Stimulated activated CD4-positive, alpha-beta T cell treated with anti-CD3 and anti-CD28 coated beads, Interleukin-12 subunit alpha, Interleukin-12 subunit beta, amount 100 ng/mL, for 24 hours (primary cell): ENCODE measurements at regions not wholly inside any gene's neighbourhood (a gene's known extent, or its start where the extent isn't known, plus 50 kb on each side); places are given as distances from the start of the nearest gene placed in this dataset.

Experiments
- DNase-seq, 2 experiments: peaks; one replicate each; pipeline ENCODE4 v3.0.0-alpha.2; 2020; ENCODE audit warnings: low read depth in 2 of 2

DNA sequence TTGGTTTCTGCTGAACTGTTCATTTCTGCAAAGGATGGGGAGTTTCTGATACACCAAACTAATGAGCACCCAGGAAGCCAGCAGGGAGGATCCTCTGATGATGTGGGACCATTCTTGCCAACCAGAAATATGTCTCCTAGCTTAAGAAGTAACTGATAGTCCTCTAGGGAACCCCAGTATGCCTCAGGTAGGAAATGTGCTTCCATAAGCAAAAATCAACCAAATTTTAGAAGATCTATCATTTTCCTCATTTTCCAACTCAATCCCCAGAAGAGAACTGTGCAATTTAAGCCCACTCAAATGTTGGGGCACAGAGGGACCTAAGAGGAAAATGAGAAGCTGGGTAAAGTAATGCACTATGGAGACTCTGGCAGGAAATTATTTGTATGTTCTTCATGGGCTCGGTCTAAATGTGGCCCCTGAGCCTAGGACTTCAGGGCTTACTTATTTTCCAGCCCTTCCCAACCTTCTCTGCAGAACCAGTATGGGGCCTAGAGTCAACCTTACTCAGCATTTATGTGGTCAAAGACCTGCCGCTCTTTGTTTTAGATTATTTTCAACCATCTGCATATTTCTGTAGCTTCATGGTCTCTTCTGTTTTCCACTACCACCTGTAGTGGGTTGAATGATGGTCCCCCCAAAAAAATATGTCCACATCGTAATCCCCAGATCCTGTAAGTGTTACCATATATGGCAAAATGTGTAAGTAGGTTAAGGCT lies 359.8 kb upstream of the CDH4 start:
- no peak for DNase-seq

DNA sequence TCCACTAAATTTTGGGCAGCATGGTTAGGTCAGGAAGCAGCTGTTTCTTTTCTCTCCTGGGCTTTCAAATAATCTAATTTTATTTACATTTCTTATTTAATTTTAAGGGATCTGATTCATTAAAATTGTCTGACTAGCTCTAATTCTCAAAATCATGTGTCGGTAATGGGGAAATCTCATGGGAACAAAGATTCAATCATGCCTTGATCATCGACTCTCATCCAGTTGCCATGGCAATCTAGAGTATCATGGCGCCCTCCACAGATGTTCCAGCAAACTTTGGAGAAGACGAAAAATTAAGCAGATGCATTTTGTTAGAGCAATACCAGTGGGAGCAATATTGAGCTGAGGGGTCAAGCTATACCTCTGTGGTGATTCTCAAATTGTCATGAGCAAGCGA lies 358.0 kb upstream of the CDH4 start:
- no peak for DNase-seq

DNA sequence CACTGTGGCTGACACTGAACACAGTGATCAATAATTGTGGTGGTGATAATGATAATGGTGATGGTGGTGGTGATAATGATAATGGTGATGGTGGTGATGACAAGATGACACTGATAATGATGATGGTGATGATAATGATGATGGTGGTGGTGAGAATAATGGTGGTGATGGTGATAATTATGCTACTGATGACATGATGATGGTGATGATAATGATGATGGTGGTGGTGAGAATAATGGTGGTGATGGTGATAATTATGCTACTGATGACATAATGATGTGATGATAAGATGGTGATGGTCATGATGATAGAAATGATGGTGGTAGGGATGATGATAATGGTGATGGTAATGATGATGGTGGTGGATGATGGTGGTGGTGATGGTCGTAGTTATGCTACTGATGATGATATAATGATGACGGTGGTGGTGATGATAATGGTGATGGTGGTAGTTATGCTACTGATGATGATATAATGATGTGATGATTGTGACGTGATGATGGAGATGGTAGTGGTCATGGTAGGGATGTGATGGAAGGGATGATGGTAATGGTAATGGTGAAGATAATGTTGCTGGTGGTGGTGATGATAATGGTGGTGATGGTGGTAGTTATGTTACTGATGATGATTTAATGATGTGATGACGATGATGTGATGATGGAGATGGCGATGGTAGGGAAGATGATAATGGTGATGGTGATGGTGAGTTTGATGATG lies 356.5 kb upstream of the CDH4 start:
- DNase-seq = no peak

DNA sequence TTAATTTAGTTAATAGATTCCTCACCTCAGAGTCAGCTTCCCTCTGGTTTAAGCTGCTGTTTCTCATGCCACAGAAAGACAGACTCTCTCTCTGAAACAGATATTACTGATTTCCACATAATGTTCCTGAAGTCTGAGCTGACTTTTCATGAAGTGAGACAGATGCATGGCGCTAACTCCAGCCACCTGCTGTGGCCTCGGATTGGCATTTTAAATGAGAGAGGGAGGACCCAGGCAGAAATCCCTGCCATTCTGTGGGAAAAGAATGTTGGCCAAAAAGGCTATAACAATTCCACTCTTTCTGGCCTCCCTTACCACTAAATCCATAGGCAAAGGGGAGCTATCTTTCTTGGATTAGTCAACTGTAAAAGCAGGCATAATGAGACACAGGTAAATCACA lies 354.1 kb upstream of the CDH4 start:
- DNase-seq = no peak

DNA sequence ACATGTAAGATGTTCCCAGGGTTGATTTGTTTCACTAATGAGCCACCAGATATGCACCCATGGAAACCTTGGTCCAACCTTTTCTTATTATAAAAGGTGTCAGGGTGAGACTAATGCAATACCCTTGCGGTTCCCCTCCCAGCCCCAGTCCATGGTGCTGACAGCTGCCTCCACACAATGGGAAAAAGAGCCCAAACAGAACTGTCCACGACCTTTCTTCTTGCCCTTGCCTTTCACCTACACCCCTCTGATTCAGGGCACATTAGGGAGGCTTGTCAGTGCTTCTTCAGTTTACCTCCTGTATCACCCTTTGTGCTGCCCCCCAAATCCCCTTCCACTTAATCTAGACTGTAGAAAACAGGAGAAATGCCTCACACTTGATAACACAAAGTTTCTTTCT lies 352.7 kb upstream of the CDH4 start:
- no peak for DNase-seq

DNA sequence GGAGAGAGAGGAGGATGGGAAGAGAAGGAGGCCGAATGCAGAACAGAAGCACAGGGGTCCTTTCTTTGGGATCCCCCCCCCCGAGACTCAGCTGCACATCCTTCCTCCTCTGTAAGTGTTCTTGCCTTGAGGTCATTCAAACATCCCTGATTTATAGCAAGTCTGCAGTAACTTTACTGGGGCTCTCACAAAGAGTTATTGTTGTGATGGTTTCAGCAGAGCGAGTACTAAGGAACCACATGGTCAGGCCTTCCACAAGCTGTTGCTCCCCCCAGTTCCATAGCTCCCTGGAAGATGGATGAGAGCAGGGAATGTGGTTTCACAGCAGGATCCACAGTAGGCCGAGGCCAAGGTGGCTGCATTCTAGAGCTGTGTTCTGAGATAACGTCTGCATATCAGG lies 351.4 kb upstream of the CDH4 start:
- no peak for DNase-seq

DNA sequence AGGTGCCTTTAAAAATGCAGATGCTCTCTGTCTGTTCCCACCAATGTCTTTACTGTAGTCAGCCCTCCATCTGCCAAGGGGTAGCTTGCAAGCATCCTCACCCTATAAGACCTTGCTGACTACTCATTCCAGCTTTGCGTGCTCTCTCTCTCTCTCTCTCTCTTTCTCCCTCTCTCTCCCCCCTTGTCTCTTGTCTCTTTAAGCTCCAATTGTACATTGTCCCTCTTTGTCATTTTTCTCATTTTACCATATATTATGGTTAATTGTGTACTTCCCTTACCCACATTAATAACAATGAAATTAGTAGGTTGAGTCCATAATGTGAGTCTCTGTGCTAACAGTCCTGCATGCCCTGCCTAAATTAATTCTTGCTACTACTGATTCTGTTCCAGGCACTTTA lies 350.2 kb upstream of the CDH4 start:
- no peak for DNase-seq

DNA sequence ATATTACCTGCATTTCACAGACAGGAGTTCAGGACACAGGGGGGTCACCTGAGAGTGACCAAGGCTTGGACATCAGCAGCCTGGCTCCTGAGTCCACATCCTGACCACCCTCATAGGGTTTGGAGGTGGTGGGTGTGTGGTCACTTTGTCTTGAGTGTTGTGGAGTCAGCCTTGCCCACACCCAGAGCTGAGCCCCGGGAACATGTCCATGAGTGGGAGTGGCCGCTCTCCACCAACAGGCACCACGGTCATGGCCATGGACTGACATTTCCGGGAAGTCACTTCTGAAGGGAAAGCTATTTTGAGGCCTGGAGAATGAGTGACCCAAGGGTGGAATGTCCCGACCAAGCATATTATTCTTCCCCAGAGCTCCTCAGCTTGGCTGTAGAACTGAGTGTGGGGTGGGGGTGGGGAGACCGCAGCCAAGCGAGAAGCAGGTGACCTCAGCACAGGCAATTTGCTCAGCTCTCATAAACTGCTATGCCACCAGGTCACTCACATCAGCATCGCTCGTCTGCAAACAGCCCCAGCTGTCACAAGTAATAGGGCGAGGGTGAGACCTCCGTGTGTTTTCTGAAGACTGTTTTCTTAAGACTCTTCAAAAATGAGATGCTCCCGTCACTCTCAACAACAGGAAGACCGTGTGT lies 348.6 kb upstream of the CDH4 start:
- DNase-seq = no peak

DNA sequence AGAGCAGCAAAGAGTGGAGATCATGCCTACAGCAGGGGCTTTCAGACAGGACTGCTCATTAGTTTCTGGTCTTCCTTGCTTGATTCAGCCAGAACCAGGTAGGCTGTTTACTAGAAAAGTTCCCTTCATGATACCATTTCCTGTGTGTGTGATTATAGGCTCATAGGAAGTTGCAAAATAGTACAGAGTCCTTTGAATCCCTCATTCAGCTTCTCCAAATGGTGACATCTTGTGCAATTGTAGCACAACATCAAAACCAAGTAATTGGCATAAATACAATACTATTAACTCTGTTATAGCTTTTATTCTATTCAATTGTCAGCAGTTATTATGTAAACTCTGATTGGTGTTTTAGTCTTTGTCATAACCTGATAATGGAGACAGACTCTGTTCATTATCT lies 347.3 kb upstream of the CDH4 start:
- no peak for DNase-seq

DNA sequence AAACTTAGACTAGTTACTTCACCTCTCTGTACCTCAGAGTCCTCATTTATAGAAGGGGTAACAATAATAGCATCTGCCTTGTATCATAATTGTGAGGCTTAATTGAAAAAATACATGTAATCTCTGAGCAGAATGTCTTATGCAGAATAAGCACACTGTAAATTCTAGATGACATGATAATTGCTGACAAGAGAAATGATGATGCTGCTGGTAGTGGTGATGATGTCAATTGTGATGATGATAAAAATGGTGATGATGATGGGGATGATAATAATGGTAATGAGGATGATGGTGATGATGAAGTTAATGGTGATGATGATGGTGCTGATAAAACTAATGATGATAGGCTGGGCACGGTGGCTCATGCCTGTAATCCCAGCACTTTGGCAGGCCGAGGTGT lies 346.1 kb upstream of the CDH4 start:
- no peak for DNase-seq

DNA sequence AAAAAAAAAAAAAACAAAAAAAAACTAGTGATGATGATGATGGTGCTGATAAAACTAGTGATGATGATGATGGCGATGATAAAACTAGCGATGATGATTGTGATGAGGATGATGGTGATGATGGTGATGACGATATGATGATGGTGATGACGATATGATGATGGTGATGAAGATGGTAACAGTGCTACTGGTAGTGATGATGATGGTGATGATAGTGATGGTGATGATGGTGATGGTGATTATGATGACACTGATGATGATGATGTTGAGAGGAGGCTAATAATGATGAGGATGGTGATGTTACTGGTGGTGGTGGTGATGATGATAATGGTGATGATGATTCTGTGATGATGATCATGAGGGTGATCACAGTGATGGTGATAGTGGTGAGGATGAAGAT lies 345.5 kb upstream of the CDH4 start:
- no peak for DNase-seq

DNA sequence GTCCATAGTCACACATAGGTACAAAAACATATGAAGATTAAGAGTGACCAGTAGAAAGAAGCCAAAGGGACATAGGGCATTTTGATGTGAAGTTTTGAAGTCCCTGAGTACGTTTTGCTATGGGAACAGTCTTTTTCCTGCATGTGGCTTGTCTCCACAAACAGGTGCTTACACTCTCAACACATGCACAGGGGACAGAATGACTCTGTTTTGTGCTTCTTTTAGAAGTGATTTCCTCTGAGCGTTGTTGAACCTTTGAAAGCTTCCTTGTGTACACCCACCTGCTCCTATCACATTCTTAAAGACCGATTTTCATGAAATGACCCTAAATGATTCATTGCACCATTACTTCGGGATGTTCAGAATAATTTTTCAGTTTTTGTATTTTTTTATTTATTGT lies 338.8 kb upstream of the CDH4 start:
- DNase-seq = no peak

DNA sequence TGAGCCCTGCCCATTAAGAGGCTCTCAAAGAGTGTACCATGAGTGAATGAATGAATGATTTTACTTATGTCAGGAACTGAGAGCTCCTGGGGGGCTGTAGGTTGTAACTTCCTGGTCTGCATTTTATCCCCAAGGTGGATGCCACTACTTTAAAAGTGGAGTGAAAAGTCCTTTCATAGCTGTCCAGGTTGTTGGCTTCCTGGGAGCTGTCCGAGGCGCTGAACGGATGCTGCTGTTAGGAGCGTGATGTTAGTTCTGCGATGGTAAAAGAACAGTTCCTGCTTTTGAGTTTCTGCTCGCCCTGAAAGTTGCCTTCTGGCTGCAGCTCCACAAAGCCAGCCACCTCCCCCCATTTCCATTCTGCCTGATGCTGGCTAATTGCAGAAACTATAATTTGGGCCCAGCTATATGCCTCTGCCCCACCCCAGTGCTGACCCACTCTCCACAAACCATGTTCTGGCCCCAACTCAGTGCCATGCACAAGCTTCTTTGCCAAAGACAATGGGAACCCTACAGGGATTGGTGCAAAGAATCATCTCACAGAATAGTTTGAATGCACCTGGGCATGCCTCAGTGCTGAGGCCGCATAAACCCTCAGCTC lies 330.9 kb upstream of the CDH4 start:
- DNase-seq = peak in 1 of 2 experiments; percentile 1

DNA sequence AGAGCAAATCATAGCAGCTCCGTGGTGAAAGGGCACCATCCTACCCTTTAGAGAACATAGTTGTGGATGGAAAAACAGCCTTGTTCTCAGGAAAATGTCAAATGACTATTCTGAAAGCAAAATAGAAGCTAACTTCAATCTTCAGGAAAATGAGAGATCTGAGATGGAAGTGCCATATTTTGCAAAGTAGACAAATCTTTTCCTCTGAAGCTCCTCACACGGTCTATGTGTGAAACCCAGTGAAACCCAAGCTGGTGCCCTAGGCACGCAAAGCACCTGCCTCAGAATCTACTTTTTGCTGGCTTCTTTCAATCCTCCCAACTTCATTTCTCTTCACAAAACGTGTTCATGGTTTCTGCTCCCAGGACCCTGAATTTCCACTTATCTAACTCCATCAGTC lies 325.2 kb upstream of the CDH4 start:
- no peak for DNase-seq

DNA sequence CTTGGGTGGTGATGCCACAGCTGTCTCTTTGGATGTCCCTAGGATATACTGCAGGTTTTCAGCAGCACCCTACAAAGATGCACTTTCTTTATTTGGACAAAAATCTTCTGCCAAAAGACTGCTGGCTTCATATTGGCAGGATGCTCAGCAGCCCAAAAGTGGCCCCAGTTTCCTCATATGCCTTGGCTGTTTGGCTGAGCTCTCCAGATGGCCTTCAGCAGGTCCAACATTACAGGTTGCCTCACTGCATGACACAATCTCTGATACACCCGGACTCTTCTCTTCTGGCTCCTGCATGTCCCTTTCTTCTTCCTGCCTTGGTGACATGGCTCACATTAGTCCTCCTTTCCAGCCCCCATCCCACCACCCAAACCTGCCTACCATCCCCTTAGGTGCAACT lies 323.7 kb upstream of the CDH4 start:
- no peak for DNase-seq

DNA sequence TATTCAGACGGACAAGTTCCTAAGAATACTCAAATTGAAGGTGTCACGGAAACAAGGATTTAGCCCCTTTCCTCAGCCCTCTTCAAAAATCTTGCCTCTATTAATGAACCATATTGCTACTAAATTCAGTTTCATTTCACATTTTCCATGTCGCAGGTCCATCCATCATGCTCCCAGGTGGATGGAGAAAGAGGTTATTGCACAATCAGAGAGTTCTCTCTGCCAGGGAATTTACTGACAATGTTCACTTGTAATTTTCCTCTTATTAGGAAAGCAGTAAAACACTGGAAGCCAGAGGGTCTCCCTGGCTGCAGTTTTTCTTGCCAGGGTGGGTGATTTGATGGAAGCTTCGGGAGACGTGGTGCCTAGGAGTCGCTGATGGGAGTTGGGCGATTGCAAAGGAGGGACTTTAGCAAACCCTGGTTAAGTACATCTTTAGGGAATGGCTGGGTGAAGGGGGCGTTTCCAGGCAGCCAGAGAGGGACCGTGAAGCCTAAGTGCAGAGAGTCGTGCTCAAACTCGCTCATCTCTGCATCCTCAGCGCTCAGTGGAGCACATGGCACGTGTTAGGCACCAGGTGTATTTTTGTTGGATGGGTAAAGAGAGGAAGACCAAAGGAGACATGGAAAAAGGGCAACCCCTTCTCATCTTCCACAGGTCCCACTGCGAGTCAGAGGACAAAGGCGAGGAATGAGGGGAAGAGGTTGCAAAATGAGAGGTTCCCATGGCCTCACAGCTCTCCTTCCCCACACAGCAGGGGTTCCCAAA lies 321.9 kb upstream of the CDH4 start:
- no peak for DNase-seq

DNA sequence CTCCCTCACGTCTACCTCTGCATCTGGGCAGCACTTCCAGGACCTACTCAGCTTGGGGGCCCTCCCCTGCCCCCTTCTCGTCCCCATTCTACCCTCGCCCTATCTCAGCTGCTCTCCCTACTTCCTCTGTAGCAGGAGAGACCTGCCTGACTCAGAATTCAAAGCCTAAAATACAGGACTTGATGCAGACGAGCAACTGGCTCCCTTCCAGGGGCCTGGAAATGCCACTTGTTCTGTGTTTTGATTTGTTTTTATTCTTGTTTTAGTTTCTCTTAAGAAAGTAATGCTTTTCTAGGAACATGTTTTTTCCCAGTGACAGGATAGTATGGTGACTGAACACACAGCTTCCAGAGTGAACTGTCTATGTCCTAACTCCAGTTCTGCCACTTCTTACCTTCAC lies 320.4 kb upstream of the CDH4 start:
- no peak for DNase-seq

DNA sequence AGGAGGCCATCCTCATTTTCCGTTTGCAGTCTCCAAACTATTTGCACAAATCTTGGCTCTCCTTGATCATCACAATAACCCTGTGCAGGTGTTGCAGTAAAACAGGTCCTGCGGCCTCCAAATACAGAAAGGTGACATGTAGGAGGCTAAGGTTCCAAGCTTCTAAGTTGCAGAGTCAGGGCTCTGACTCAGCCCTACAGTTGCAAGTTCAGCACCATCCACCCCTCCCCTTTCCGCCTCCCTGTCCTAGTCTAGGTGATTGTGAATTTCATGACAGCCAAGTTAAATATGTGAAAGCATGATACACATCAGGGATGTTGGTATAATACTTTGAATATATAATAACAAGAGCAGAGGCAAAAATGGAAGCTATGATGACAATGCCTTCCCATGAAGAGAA lies 317.3 kb upstream of the CDH4 start:
- DNase-seq = no peak

DNA sequence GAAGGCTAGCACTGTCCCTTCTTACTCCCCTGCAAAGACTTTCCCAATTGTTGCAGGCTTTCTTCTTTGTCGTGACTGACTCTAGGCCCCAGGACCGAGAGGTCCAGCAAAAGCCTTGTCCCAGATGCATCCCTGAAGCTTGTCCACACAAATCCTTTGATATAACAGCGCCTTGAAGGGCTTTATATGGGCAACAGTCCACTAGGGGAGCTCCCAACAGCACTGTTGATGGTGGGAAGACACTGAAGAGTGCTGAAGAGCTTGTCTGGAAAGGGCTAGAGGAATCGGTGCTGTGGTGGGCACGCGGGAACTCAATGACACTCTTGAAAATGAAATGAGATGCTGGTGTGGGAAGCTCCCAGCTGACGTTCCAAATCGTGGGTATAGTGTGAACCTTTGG lies 316.1 kb upstream of the CDH4 start:
- no peak for DNase-seq

DNA sequence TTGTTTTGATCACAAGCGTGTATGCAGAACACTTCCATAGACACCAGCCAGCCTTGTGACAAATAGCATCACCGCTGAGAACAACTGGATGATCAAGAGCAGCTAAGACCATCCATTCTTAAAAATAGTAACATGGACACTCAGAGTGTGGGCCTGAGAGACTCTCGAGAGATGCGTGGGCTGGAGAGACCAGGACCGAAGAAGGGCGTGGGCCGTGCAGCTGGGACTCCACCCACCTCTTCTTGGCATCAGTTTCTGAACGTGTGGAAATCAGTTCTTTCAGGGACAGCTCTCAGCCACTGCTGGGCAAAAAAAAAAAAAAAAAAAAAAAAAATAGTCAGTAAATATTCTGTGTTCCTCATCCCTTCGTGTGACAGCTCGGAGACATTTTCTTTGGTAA lies 314.5 kb upstream of the CDH4 start:
- DNase-seq = no peak

DNA sequence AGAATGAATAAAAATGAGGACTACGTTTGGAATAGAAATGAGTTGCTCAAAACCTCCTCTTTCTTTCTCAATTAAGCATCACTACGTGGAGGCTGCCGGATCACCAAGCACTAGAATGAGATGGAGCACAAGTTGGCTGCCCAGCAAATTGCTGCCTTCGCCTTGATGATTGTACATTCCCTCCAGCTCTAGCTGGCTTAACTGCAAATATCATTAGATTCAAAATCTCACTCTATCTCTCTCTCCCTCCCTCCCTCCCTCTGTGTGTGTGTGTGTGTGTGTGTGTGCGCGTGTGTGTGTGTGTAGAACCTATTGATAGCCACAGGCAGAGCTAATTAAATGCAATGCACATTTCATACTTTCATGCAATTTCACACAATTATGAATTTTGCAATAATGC lies 310.7 kb upstream of the CDH4 start:
- DNase-seq = no peak

DNA sequence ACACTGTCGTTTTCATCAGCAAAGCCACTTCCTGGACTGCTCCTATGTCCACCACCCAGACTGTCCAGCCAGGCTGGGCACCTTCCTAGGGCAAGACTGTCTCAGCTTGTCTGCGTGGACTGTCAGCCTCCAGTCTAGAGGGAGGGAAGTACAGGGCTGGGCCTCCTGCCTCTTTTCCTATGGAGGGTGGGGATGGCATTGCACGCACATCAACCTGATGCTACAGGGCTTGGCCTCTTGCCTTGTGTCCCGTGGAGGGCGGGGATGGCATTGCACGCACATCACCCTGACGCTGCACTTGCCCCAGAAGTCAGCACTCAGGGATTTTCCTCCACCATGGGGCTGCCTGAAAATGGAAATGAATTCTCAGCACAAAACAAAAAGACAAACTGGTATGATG lies 304.2 kb upstream of the CDH4 start:
- DNase-seq = no peak
